Stimulated activated CD8-positive, alpha-beta memory T cell treated with anti-CD3 and anti-CD28 coated beads, Interleukin-15, amount 100 ng/mL, for 24 hours (primary cell): ENCODE measurements at regions not wholly inside any gene's neighbourhood (a gene's known extent, or its start where the extent isn't known, plus 50 kb on each side); places are given as distances from the start of the nearest gene placed in this dataset.

ENCODE experiments used
- DNase-seq: peaks from one replicate; pipeline ENCODE4 v3.0.0-alpha.2; 2020; ENCODE audit warnings: low read depth

GRCh38 chr2:7933672-7934071 is 748.2 kb upstream of the ID2 start:
- no peak for DNase-seq

- no peak for DNase-seq
Observed at GRCh38 chr2:7934476-7934875, 747.4 kb upstream of the ID2 start.

- no peak for DNase-seq
Observed at GRCh38 chr2:7937082-7937481, 744.8 kb upstream of the ID2 start.

- DNase-seq = no peak
Observed at GRCh38 chr2:7940723-7941122, 741.1 kb upstream of the ID2 start.

GRCh38 chr2:7943446-7943845 is 738.4 kb upstream of the ID2 start:
- no peak for DNase-seq

GRCh38 chr2:7945026-7945425 is 736.8 kb upstream of the ID2 start:
- DNase-seq = no peak

GRCh38 chr2:7950035-7950612 is 731.7 kb upstream of the ID2 start:
- DNase-seq = no peak

- no peak for DNase-seq
Observed at GRCh38 chr2:7951001-7951400, 730.9 kb upstream of the ID2 start.

- DNase-seq = no peak
Observed at GRCh38 chr2:7951490-7951889, 730.4 kb upstream of the ID2 start.

GRCh38 chr2:7952046-7952745 is 729.7 kb upstream of the ID2 start:
- no peak for DNase-seq

GRCh38 chr2:7953195-7953594 is 728.7 kb upstream of the ID2 start:
- no peak for DNase-seq

- DNase-seq = no peak
Observed at GRCh38 chr2:7954234-7954633, 727.6 kb upstream of the ID2 start.

GRCh38 chr2:7956126-7956689 is 725.6 kb upstream of the ID2 start:
- DNase-seq = no peak

- DNase-seq = no peak
Observed at GRCh38 chr2:7961550-7961949, 720.3 kb upstream of the ID2 start.

GRCh38 chr2:7962161-7962560 is 719.7 kb upstream of the ID2 start:
- no peak for DNase-seq

GRCh38 chr2:7963787-7964186 is 718.1 kb upstream of the ID2 start:
- no peak for DNase-seq

GRCh38 chr2:7966032-7966431 is 715.8 kb upstream of the ID2 start:
- DNase-seq = no peak

- DNase-seq = no peak
Observed at GRCh38 chr2:7967707-7968405, 714.0 kb upstream of the ID2 start.

- DNase-seq = no peak
Observed at GRCh38 chr2:7969756-7970515, 711.9 kb upstream of the ID2 start.

- DNase-seq = no peak
Observed at GRCh38 chr2:7971248-7971647, 710.6 kb upstream of the ID2 start.

- DNase-seq = no peak
Observed at GRCh38 chr2:7971841-7972240, 710.0 kb upstream of the ID2 start.

- no peak for DNase-seq
Observed at GRCh38 chr2:7972670-7973069, 709.2 kb upstream of the ID2 start.
